Astrocyte (in vitro differentiated cells and primary cell): ENCODE measurements at regions not wholly inside any gene's neighbourhood (a gene's known extent, or its start where the extent isn't known, plus 50 kb on each side); places are given as distances from the start of the nearest gene placed in this dataset.

Experiments
- EZH2 ChIP-seq: IDR thresholded peaks from 2 replicates; pipeline ENCODE4 v1.6.1; 2012; ENCODE audit warnings: mild to moderate bottlenecking, low read length, inconsistent platforms; ENCODE audit not compliant: insufficient read depth
- TF ChIP-seq, protein P1 (sequence below): IDR thresholded peaks from 2 replicates; pipeline ENCODE4 v1.5.1; 2011; ENCODE audit warnings: low read depth, mild to moderate bottlenecking, inconsistent platforms, low read length, moderate library complexity; ENCODE audit not compliant: insufficient read depth

- TF ChIP-seq, protein P1, sequence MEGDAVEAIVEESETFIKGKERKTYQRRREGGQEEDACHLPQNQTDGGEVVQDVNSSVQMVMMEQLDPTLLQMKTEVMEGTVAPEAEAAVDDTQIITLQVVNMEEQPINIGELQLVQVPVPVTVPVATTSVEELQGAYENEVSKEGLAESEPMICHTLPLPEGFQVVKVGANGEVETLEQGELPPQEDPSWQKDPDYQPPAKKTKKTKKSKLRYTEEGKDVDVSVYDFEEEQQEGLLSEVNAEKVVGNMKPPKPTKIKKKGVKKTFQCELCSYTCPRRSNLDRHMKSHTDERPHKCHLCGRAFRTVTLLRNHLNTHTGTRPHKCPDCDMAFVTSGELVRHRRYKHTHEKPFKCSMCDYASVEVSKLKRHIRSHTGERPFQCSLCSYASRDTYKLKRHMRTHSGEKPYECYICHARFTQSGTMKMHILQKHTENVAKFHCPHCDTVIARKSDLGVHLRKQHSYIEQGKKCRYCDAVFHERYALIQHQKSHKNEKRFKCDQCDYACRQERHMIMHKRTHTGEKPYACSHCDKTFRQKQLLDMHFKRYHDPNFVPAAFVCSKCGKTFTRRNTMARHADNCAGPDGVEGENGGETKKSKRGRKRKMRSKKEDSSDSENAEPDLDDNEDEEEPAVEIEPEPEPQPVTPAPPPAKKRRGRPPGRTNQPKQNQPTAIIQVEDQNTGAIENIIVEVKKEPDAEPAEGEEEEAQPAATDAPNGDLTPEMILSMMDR: no peak
- no peak for TF ChIP-seq EZH2
Measured at GRCh38 chr6:168374051-168374502, 54.5 kb upstream of the DACT2 start.
